ENCODE measurements at regions not wholly inside any gene's neighbourhood (a gene's known extent, or its start where the extent isn't known, plus 50 kb on each side); places are given as distances from the start of the nearest gene placed in this dataset.
"Not testable (repeated sequence)": the region's sequence is repeated elsewhere in the genome, so short reads cannot be mapped to it uniquely, and the experiment has no call there.

DNA sequence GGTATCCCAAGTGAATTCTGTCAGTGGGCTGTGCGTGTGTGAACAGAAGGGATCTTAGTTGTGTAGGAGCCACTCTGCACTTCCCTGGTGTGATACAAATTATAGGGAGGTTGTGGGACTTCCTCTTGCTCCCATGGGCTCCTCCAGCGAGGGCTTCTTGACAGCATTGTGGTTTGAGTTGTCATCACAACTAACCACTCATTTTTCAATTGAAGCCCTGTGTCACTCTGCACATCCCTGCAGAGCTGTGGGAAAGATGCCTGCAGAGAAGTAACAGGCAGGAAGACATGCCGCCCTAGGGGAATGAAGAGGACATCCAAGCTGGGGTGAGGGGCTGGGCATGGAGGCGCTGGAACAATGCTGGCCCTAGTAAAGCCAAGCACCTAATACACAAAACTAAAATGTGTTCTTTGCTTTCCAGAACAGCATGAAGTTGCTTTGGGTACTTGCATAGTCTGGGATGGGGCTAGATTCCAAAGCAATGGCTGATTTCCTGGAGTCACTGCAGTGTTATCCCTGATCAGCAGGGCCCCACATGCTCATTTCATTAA lies 692.5 kb downstream of the TOX3 start:
- DNase-seq (ENCODE audit: low read depth, low spot score): no peak

DNA sequence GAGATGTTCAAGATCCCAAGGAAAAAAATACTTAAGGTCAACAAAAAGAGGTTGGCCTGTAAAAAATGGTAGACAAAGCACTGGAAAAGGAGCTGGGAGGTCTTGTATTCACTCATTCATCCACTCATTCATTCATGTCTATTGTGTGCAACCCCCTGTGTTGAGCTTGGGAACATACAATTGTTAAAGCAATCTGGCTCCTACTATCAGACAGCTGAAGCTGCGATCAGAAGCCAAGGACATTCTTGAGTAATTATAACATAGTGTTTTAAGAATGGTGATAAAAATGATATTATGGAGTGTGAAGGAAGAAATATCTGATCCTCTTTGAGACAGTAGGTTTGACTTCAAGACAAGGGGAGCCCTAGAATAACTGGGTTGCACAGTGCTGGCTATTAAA lies 693.4 kb downstream of the TOX3 start:
- no peak for DNase-seq (ENCODE audit: low read depth, low spot score)

GRCh38 chr16:51852892-51853291 lies 694.1 kb downstream of the TOX3 start:
- DNase-seq (ENCODE audit: low read depth, low spot score): peak; percentile 15

DNA sequence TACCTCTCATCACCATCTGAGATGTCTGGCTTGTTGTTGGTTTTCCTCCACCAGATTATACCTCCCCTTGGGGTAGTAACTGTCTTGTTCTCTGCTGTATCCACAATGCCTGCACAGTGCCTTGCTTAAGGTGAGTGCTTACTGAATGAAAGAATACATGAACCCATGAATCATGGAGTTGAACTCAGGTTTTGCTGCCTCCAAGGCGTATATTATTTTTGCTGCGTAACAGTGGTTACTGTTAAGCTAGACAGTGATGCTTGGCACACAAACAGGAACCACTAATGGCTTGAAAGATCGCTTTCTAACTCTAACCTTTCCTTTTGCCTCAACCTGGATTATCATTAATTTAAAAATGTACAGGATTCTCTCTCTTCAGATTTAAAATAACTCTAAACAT lies 695.8 kb downstream of the TOX3 start:
- DNase-seq (ENCODE audit: low read depth, low spot score): no peak

DNA sequence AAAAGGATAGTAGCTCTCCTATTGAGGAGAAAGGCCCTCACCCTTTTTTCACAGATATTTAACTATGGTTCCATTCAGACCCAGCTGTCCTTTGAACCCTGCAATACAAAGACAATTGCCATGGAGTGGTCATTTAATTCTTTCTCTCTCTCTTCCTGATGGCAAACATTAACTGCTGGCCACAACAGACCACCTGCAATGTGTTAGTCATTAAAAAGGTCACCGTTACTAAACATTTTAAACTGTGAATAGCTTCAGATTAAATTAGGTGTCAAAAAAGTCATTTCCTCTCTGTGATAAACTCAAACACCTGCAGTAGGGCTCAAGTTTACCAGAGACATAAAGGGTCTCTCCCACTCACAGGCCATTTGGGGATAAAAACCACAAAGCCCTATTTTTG lies 697.2 kb downstream of the TOX3 start:
- no peak for DNase-seq (ENCODE audit: low read depth, low spot score)

DNA sequence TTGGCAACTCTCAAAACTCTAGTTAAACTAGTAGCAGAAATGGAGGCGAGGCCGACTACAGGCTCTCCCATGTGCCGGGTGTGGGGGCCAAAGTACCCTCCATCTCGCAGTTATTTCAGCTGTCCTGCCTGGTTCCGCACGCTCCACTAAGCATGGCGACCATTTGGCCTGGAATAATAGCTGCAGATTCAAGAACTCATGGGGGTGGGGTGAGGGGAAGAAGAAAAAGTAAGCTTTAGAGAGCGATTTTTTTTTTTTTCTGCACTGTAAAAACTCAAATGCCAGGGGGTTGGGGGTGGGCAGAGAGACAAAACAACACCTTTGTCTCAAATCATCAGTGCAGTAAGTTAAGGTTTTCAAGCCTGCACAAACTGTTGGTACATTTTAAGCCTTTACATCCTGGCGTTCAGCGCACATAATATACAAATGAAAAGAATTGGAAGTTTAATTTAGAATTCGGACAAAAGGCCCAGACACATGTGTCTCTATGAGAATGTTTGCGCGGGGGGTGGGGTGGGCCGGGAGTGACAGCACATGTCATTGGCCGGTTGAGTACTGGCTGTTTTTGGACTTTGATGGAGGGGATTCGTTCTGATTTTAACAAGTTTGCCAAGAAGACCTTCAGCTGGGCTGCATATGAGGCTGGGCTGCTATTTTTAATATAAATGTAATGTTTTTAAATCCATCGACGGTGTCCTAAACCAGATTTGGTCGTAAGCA lies 694.7 kb upstream of the SALL1 start:
- DNase-seq (ENCODE audit: low read depth, low spot score): no peak

DNA sequence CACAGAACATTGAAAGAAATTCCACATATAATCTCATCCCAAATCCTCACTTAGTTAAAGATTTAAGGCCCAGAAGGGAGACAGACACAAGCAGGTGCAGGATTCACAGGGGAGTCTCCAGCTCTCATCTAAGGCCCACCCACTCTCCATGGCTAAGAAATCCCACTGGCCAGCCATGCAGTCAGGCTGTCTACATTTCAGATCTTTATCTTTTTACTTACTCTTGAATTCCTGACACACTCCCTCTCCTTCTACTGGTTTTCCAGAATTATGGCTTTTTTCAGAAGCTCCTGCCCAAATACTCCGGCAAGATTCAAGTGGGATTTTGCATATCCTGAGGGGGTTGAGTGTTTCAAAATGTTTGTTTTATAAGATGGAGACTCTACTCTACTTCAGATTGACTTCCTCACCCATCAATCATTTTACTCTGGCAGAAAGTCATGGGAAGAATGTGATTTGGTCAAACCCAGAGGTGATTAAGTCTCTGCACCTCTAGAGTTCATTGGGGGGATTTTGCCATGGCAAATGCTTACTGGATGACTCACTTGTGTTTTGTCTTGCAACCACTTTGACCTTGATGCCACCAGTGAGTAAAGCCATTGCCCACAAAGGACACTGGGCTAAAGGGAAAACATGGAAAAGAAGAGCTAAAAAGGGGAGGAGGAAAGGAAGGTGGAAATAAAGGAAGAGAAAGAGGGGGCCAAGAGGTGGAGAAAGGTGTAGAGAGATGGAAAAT lies 688.8 kb upstream of the SALL1 start:
- no peak for DNase-seq (ENCODE audit: low read depth, low spot score)

DNA sequence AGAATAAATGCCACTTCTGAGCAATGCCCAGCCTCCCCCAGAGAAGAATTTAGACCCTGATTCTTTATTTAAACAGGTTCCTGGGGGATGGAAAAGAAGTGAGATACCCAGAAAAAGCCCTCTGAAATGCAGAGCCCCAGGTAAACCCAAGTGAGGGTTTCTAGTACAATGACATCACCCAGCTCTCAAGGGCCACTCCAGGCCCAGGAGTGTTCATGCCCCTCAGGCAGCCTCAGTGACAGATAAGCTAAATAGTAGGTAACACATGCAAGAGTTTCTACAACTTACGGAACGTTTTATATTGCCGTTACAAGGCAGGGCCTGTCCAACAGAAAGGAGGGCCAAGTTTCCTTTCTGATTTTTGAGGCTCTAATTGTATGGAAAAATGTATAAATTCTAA lies 683.7 kb upstream of the SALL1 start:
- DNase-seq (ENCODE audit: low read depth, low spot score): no peak

- no peak for DNase-seq (ENCODE audit: low read depth, low spot score)
Measured at GRCh38 chr16:51834133-51834532, 683.1 kb upstream of the SALL1 start.

DNA sequence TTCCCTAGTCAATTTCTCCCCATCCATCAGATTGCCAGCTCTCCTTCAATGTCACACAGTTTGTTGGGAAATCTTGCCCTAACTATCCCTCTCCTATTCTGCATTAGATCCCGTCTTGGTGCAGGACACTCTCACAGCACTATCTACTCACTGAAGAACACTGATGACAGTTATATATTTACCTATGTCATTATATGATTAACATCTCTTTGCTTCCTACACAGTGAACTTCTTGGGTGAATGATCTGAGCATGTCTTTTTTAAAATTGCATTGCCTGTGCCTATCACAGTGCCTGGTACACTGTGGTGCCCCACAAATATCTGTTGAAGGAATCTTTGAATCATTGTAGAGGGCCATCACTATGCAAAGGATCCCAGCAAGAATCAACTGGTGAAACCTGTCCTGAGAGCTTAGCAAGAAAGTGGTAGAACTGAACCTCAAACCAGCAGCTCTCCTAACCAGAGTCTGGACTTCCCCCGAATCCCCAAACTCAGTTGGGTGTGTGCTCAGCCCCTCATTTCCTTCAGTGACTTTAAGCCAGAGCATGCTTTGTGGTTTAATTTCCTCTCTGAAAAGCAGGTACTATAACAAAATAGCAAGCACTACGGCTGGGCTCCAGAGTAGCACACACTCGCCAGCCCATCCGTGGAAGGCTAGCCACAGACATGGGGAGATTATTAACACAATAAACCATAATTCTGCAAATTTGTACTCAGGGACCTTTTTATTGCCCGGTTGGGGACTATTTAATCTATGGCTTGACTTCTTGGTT lies 680.7 kb upstream of the SALL1 start:
- DNase-seq (ENCODE audit: low read depth, low spot score): no peak

DNA sequence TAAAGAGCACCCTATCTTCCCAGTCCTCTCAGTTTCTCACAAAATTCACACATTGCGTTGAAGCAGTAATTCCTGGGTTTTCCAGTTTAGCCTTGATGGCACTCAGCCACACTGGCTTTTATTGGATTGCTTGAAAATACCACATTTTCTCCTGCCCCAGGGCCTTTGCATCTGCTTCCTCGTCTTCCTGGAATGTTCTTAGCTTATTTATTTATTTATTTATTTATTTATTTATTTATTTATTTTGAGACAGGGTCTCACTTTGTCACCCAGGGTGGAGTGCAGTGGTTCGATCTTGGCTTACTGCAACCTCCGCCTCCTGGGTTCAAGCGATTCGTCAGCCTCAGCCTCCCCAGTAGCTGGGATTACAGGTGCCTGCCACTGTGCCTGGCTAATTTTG lies 680.0 kb upstream of the SALL1 start:
- not testable (repeated sequence) for DNase-seq (ENCODE audit: low read depth, low spot score)

GRCh38 chr16:51825779-51826178 lies 674.7 kb upstream of the SALL1 start:
- no peak for DNase-seq (ENCODE audit: low read depth, low spot score)

DNA sequence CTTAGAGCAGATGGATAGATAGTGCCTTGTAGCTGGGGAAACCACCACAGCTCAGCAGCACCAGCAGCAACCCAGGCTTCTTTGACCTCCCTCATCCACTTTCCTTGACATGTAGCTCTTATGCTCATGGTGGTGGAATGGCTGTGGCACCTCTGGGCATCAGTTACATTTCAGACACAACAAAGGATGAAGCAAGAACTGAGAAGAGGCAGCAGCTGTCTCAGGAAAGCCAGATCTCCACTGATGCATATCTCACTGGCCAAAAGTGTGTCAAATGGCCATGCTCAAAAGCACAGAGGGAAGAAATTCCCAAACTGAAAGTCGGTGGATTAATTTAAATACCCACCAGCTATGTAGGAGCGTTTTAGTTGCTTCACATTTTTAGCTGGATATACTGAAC lies 671.4 kb upstream of the SALL1 start:
- no peak for DNase-seq (ENCODE audit: low read depth, low spot score)

DNA sequence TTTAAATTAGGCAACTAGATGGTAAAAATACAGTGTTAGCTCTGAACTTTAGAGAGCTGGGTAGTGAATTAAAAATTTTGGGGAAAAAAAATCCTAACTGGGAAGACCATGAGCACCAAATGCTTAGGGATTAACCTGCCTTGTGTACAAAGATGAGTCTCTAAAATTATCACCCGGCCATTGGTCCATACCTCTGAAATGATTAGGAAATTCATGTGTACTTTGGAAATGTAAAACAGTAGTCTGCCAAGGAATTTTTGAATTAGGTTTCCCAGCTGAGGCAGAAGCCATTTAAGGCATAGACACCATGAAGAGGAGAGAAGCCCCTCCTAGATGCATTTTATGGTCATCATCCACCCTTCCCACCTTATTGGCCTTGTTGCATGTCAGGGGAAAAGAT lies 670.5 kb upstream of the SALL1 start:
- DNase-seq (ENCODE audit: low read depth, low spot score): no peak

GRCh38 chr16:51820176-51820575 lies 669.1 kb upstream of the SALL1 start:
- no peak for DNase-seq (ENCODE audit: low read depth, low spot score)

DNA sequence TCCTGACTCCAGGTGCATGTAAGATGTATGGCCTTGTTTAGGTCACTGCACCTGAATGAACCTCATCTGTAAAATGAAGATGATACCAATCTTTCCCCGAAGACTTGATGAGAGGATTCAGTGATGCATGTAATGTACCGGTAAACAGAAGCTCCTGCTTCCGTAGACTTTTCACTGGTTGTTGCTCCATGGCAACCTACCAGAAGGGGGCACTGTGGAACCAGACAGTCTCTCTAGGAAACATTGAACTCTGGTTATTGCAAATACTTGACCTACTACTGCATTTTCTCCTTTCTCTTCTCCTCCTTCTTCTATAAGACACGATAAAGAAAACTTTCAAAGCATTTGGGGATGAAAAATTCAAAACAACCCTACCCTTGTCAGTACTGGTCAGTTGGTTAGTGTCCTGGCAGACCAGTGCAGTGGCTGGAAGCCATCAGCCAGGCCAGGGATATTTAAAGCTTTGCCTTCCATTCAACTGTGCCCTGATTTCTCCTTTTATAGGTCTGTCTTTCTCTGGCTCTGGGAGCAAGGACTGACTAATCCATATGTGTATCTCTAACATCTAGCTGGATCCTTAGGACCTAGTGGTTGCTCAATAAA lies 667.4 kb upstream of the SALL1 start:
- peak; percentile 17 for DNase-seq (ENCODE audit: low read depth, low spot score)

GRCh38 chr16:51816929-51817328 lies 665.9 kb upstream of the SALL1 start:
- DNase-seq (ENCODE audit: low read depth, low spot score): no peak

DNA sequence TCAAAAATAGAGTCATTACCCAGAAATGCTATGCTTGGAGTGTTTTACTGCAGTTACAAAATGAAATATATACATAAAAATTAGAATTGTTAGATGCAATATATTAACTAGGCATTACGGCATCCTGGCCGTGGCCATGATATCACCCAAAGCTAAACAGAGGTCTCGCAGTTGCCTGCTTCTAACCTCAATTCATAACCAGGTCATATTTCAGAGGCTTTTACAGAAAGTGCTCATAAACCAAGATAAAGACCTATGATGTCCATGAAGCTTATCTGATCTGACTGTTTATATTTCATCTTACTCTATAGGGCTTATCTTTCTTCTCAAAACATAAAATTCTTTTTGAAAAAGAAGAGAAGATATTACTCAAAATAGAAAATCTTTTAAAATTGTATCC lies 664.5 kb upstream of the SALL1 start:
- DNase-seq (ENCODE audit: low read depth, low spot score): no peak

- DNase-seq (ENCODE audit: low read depth, low spot score): no peak
Measured at GRCh38 chr16:51814617-51815016, 663.5 kb upstream of the SALL1 start.

DNA sequence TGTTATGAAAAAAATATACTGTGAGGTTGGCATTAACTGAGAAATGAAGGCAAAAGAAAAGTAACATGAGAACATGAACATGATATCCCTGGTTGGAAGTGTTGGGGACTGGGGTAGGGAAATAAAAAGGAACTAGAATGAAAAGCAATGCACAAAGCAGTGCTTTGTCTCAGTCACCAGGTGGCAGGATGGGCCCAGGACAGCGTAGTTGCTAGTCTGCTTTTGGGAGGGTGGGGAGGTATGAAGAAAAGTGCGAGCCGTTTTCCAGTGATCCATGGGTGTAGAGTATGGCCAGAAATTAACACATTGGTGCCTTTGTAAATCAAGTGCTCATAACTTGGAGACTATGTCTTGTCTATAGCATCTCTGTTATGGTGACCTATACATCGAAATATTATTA lies 662.5 kb upstream of the SALL1 start:
- no peak for DNase-seq (ENCODE audit: low read depth, low spot score)

- no peak for DNase-seq (ENCODE audit: low read depth, low spot score)
Measured at GRCh38 chr16:51812945-51813344, 661.9 kb upstream of the SALL1 start.

GRCh38 chr16:51807551-51807950 lies 656.5 kb upstream of the SALL1 start:
- no peak for DNase-seq (ENCODE audit: low read depth, low spot score)
